ENCODE measurements at regions not wholly inside any gene's neighbourhood (a gene's known extent, or its start where the extent isn't known, plus 50 kb on each side); places are given as distances from the start of the nearest gene placed in this dataset.

- peak in 1 of 2 donors; percentile 32 for DNase-seq (ENCODE audit: low spot score in 2 of 2)
- no peak overlapping the region for H3K4me3 ChIP-seq (ENCODE audit: low read depth, poor library complexity, severe bottlenecking)
- 46 to 56% methylated on average over 1 of the region's 1 CpG for WGBS, 2 donors
- no peak for TF ChIP-seq POLR2A (IDR thresholded peaks at IDR 0.05)
- TF ChIP-seq, protein P1, sequence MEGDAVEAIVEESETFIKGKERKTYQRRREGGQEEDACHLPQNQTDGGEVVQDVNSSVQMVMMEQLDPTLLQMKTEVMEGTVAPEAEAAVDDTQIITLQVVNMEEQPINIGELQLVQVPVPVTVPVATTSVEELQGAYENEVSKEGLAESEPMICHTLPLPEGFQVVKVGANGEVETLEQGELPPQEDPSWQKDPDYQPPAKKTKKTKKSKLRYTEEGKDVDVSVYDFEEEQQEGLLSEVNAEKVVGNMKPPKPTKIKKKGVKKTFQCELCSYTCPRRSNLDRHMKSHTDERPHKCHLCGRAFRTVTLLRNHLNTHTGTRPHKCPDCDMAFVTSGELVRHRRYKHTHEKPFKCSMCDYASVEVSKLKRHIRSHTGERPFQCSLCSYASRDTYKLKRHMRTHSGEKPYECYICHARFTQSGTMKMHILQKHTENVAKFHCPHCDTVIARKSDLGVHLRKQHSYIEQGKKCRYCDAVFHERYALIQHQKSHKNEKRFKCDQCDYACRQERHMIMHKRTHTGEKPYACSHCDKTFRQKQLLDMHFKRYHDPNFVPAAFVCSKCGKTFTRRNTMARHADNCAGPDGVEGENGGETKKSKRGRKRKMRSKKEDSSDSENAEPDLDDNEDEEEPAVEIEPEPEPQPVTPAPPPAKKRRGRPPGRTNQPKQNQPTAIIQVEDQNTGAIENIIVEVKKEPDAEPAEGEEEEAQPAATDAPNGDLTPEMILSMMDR (IDR thresholded peaks at IDR 0.05) = no peak
- intact Hi-C loops (cut with DNase I; ENCODE audit: low total_unique reads) = no loop called here
These were observed 117.1 kb upstream of the SPAG17 start for GRCh38 chr1:118302145-118302544.

DNA sequence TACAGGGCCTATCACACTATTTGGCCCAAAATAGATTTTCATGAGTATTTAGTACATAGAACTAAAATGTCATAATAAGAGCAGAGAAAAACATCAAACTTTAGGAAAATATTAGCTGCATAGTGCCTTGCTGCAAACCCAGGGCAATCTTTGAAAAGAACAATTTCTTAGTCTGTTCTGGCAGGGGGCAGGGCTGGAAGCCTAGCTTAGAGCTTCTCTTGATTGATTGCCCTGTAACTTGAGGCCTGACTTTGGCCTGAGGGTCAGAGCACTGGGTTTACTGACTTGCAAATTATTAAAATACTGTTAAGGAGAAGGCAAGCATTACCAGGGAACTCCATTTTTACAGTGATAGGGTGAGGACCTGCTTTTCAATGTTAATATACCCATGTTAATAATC, 115.8 kb upstream of the SPAG17 start:
- no peak overlapping the region for H3K4me3 ChIP-seq (ENCODE audit: low read depth, poor library complexity, severe bottlenecking)
- intact Hi-C loops (cut with DNase I; ENCODE audit: low total_unique reads) = no loop called here
- TF ChIP-seq POLR2A (IDR thresholded peaks at IDR 0.05) = no peak
- TF ChIP-seq, protein P1 (IDR thresholded peaks at IDR 0.05) = no peak
- DNase-seq (ENCODE audit: low spot score in 2 of 2) = no peak

GRCh38 chr1:118298397-118298796, 113.4 kb upstream of the SPAG17 start:
- intact Hi-C loops (cut with DNase I; ENCODE audit: low total_unique reads) = no loop called here
- WGBS, 2 donors = 96 to 99% methylated on average over 5 of the region's 5 CpGs

GRCh38 chr1:118297521-118297920, 112.5 kb upstream of the SPAG17 start:
- intact Hi-C loops (cut with DNase I; ENCODE audit: low total_unique reads) = no loop called here
- no peak for DNase-seq (ENCODE audit: low spot score in 2 of 2)
- no peak for TF ChIP-seq POLR2A (IDR thresholded peaks at IDR 0.05)
- TF ChIP-seq, protein P1 (IDR thresholded peaks at IDR 0.05) = no peak
- no peak overlapping the region for H3K4me3 ChIP-seq (ENCODE audit: low read depth, poor library complexity, severe bottlenecking)

More at GRCh38 chr1:118298397-118298796, 113.4 kb upstream of the SPAG17 start:
- no peak for DNase-seq (ENCODE audit: low spot score in 2 of 2)
- no peak overlapping the region for H3K4me3 ChIP-seq (ENCODE audit: low read depth, poor library complexity, severe bottlenecking)
- TF ChIP-seq POLR2A (IDR thresholded peaks at IDR 0.05) = no peak
- TF ChIP-seq, protein P1 (IDR thresholded peaks at IDR 0.05) = no peak

- TF ChIP-seq, protein P1 (IDR thresholded peaks at IDR 0.05) = no peak
- TF ChIP-seq POLR2A (IDR thresholded peaks at IDR 0.05) = no peak
- 58 to 66% methylated on average over 6 of the region's 6 CpGs for WGBS, 2 donors
- intact Hi-C loops (cut with DNase I; ENCODE audit: low total_unique reads) = no loop called here
- no peak overlapping the region for H3K4me3 ChIP-seq (ENCODE audit: low read depth, poor library complexity, severe bottlenecking)
- no peak for DNase-seq (ENCODE audit: low spot score in 2 of 2)
These were observed 110.0 kb upstream of the SPAG17 start for GRCh38 chr1:118294875-118295642.

- DNase-seq (ENCODE audit: low spot score in 2 of 2) = peak in 1 of 2 donors; percentile 24
- 57 to 63% methylated on average over 6 of the region's 6 CpGs for WGBS, 2 donors
- no peak overlapping the region for H3K4me3 ChIP-seq (ENCODE audit: low read depth, poor library complexity, severe bottlenecking)
- intact Hi-C loops (cut with DNase I; ENCODE audit: low total_unique reads) = no loop called here
- no peak for TF ChIP-seq POLR2A (IDR thresholded peaks at IDR 0.05)
- TF ChIP-seq, protein P1 (IDR thresholded peaks at IDR 0.05) = no peak
These were observed 106.6 kb upstream of the SPAG17 start for GRCh38 chr1:118291661-118292060.

All from lower leg skin (tissue), 4 donors.